ENCODE measurements at regions not wholly inside any gene's neighbourhood (a gene's known extent, or its start where the extent isn't known, plus 50 kb on each side); places are given as distances from the start of the nearest gene placed in this dataset.

- no peaks in the 10 kb centered on the region for H3K27me3 ChIP-seq
- no peak for TF ChIP-seq CTCF (IDR thresholded peaks at IDR 0.05)
- H3K36me3 ChIP-seq: no peaks in the 10 kb centered on the region
These were observed 280.4 kb downstream of the HRH4 start for GRCh38 chr18:24740829-24741228.

GRCh38 chr18:24741321-24741720 is 280.9 kb downstream of the HRH4 start:
- Histone ChIP-seq H3K4me1 (ENCODE audit: control insufficient read depth in 1 of 2, insufficient read depth in 1 of 2, low read depth in 1 of 2, low read length in 1 of 2) (no peaks in the 10 kb centered on the region), H3K36me3 (no peaks in the 10 kb centered on the region), H3K4me3 (ENCODE audit: low read depth in 1 of 2, low read length in 1 of 2) (no peak overlapping the region), H3K9me3 (no peaks in the 10 kb centered on the region), H3K27me3 (no peaks in the 10 kb centered on the region), H3K27ac (no peak overlapping the region)
- TF ChIP-seq CTCF (IDR thresholded peaks at IDR 0.05): no peak

More at GRCh38 chr18:24740829-24741228, 280.4 kb downstream of the HRH4 start:
- Histone ChIP-seq H3K4me3 (ENCODE audit: low read depth in 1 of 2, low read length in 1 of 2) (no peak overlapping the region), H3K27ac (no peak overlapping the region), H3K9me3 (no peaks in the 10 kb centered on the region), H3K4me1 (ENCODE audit: control insufficient read depth in 1 of 2, insufficient read depth in 1 of 2, low read depth in 1 of 2, low read length in 1 of 2) (no peaks in the 10 kb centered on the region)

GRCh38 chr18:24741965-24742724 is 281.7 kb downstream of the HRH4 start:
- Histone ChIP-seq H3K4me3 (ENCODE audit: low read depth in 1 of 2, low read length in 1 of 2) (no peak overlapping the region), H3K9me3 (no peaks in the 10 kb centered on the region), H3K4me1 (ENCODE audit: control insufficient read depth in 1 of 2, insufficient read depth in 1 of 2, low read depth in 1 of 2, low read length in 1 of 2) (no peaks in the 10 kb centered on the region), H3K36me3 (no peaks in the 10 kb centered on the region), H3K27ac (no peak overlapping the region), H3K27me3 (no peaks in the 10 kb centered on the region)
- no peak for TF ChIP-seq CTCF (IDR thresholded peaks at IDR 0.05)

GRCh38 chr18:24754583-24755253 is 294.3 kb downstream of the HRH4 start:
- no peak overlapping the region for H3K4me3 ChIP-seq (ENCODE audit: low read depth in 1 of 2, low read length in 1 of 2)
- no peak for TF ChIP-seq CTCF (IDR thresholded peaks at IDR 0.05)
- no peak overlapping the region for H3K27ac ChIP-seq
- no peaks in the 10 kb centered on the region for H3K36me3 ChIP-seq
- H3K4me1 ChIP-seq (ENCODE audit: control insufficient read depth in 1 of 2, insufficient read depth in 1 of 2, low read depth in 1 of 2, low read length in 1 of 2): no peaks in the 10 kb centered on the region
- no peaks in the 10 kb centered on the region for H3K9me3 ChIP-seq
- H3K27me3 ChIP-seq: no peaks in the 10 kb centered on the region

- H3K27me3 ChIP-seq: no peaks in the 10 kb centered on the region
- no peak overlapping the region for H3K4me3 ChIP-seq (ENCODE audit: low read depth in 1 of 2, low read length in 1 of 2)
- H3K9me3 ChIP-seq: no peaks in the 10 kb centered on the region
- no peak for TF ChIP-seq CTCF (IDR thresholded peaks at IDR 0.05)
- no peak overlapping the region for H3K27ac ChIP-seq
- H3K4me1 ChIP-seq (ENCODE audit: control insufficient read depth in 1 of 2, insufficient read depth in 1 of 2, low read depth in 1 of 2, low read length in 1 of 2): no peaks in the 10 kb centered on the region
- H3K36me3 ChIP-seq: no peaks in the 10 kb centered on the region
These were observed 295.9 kb downstream of the HRH4 start for GRCh38 chr18:24756385-24756784.

All from neutrophil (primary cell).